Pulmonary artery endothelial cell (primary cell): ENCODE measurements at regions not wholly inside any gene's neighbourhood (a gene's known extent, or its start where the extent isn't known, plus 50 kb on each side); places are given as distances from the start of the nearest gene placed in this dataset.
"Not testable (repeated sequence)": the region's sequence is repeated elsewhere in the genome, so short reads cannot be mapped to it uniquely, and the experiment has no call there.

Experiments used
- DNase-seq: peaks from one replicate; pipeline ENCODE4 v3.0.0-alpha.2; 2011; ENCODE audit warnings: low read depth, low spot score

GRCh38 chr2:87349006-87349405, 327.4 kb upstream of the PLGLB1 start:
- not testable (repeated sequence) for DNase-seq

DNA sequence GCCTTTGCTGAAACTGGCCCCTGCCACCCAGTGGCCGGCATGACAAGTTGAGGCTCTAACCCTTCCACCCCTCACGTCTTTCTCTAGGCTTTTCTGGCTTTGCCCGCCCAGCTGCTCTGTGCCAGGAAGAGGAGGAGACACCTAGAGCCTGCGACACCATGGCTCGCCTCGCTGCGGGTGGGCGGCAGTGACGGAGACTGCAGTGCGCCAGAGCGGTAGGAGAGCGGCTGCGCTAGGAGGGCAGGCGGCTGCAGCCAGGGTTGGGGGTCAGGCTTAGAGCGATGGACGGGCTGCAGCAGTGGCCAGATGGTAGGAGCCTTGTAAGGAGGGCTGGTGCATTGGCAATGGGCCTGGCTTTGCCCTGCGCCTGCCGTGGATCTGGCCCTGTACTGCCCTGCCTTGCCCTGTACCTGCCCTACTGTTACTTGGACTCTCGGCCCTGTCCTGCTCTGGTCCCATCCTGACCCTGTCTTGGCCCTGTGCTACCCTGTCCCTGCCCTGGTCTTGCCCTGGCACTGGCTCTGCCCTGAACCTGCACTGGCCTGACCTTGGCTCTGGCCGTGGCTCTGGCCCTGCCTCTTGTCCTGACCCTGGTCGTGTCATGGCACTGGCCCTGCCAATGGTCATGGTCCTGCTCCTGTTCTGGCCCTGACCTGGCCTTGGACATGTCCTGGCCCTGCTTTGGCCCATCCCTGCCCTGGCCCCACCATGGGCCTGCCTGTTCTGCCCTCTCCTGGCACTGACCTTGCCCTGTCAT, 330.7 kb upstream of the PLGLB1 start:
- DNase-seq: not testable (repeated sequence)

DNA sequence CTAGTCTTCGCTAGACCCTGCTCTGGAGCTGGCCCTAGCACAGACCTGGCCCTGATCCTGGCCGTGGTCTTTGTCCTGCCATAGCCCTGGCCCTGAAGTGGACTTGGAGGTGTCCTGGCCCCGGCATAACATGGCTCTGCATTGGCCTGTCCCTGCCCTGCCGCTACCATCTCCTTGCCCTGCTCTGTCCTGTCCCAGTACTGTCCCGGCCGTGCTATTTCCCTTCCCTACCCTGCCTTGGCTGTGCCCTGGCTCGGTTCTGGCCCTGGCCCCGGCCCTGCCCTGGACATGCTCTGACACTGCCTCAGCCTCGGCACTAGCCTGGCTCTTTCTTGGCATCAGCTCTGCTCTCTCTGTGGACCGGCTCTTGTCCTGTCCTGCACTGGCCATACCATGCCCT, 331.8 kb upstream of the PLGLB1 start:
- not testable (repeated sequence) for DNase-seq

- DNase-seq: not testable (repeated sequence)
These were observed 332.5 kb upstream of the PLGLB1 start for GRCh38 chr2:87354102-87354501.

DNA sequence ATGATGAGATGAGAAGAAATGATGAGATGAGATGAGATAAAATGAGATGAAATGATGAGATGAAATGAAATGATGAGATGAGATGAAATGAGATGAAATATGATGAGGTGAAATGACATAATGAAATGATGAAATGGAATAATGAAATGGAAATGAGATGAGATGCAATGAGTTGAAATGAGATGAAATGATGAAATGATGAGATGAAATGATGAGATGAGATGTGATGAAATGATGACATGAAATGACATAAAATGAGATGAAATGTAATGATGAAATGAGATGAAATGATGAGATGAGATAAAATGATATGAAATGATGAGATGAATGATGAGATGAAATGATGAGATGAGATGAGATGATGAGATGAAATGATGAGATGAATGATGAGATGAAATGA, 338.6 kb upstream of the PLGLB1 start:
- DNase-seq: not testable (repeated sequence)

DNA sequence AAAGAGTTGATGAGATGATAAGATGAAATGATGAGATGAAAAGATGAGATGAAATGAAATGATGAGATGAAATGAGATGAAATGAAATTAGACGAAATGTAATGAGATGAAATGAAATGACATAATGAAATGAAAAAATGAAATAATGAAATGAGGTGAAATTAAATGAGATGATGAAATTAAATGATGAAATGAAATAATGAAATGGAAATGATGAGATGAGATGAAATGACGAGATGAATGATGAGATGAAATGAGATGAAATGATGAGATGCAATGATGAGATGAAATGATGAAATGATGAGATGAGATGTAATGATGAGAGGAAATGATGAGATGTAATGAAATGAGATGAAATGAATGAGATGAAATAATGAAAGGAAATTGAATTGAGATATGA, 339.3 kb upstream of the PLGLB1 start:
- DNase-seq: not testable (repeated sequence)

DNA sequence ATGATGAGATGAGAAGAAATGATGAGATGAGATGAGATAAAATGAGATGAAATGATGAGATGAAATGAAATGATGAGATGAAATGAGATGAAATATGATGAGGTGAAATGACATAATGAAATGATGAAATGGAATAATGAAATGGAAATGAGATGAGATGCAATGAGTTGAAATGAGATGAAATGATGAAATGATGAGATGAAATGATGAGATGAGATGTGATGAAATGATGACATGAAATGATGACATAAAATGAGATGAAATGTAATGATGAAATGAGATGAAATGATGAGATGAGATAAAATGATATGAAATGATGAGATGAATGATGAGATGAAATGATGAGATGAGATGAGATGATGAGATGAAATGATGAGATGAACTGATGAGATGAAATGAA, 340.2 kb upstream of the PLGLB1 start:
- not testable (repeated sequence) for DNase-seq

- not testable (repeated sequence) for DNase-seq
These were observed 342.7 kb upstream of the PLGLB1 start for GRCh38 chr2:87364379-87364778.

DNA sequence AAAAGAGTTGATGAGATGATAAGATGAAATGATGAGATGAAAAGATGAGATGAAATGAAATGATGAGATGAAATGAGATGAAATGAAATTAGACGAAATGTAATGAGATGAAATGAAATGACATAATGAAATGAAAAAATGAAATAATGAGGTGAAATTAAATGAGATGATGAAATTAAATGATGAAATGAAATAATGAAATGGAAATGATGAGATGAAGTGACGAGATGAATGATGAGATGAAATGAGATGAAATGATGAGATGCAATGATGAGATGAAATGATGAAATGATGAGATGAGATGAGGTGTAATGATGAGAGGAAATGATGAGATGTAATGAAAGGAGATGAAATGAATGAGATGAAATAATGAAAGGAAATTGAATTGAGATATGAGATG, 343.4 kb upstream of the PLGLB1 start:
- not testable (repeated sequence) for DNase-seq

- DNase-seq: not testable (repeated sequence)
These were observed 361.8 kb upstream of the PLGLB2 start for GRCh38 chr2:87386063-87386560.

DNA sequence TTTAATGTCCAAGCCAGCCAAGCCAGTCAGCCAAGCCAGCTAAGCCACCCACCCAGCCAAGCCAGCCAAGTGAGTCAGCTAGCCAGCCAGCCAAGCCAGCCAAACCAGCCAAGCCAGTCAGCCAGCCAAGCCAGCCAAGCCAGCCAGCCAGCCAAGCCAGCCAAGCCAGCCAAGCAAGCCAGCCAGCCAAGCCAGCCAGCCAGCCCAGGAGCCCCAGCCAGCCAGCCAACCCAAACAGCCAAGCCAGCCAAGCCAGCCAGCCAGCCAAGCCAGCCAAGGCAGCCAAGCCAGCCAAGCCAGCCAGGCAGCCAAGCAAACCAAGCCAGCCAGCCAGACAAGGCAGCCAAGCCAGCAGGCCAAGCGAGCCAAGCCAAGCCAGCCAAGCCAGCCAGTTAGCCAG, 352.1 kb upstream of the PLGLB2 start:
- not testable (repeated sequence) for DNase-seq

DNA sequence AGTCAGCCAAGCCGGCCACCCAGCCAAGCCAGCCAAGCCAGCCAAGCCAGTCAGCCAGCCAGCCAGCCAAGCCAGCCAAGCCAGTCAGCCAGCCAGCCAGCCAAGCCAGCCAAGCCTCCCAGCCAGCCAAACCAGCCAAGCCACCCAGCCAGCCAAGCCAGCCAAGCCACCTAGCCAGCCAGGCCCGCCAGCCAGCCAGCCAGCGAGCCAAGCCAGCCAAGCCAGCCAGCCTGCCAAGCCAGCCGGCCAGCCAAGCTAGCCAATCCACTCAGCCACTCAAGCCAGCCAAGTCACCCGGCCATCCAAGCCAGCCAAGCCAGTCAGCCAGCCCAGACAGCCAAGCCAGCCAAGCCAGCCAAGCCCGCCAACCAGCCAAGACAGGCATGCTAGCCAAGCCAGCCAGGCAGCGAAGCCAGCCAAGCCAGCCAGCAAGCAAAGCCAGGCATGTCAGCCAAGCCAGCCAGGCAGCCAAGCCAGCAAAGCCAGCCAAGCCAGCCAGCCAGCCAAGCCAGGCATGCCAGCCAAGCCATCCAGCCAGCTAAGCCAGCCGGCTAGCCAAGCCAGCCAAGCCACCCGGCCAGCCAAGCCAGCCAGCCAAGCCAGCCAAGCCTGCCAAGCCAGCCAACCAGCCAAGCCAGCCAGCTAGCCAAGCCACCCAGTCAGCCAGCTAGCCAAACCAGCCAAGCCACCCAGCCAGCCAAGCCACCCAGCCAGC, 351.2 kb upstream of the PLGLB2 start:
- DNase-seq: not testable (repeated sequence)

GRCh38 chr2:87397276-87398065, 350.4 kb upstream of the PLGLB2 start:
- not testable (repeated sequence) for DNase-seq

- not testable (repeated sequence) for DNase-seq
These were observed 349.2 kb upstream of the PLGLB2 start for GRCh38 chr2:87398567-87399305.

GRCh38 chr2:87401726-87402345, 346.1 kb upstream of the PLGLB2 start:
- no peak for DNase-seq

GRCh38 chr2:87403893-87404175, 344.1 kb upstream of the PLGLB2 start:
- no peak for DNase-seq

DNA sequence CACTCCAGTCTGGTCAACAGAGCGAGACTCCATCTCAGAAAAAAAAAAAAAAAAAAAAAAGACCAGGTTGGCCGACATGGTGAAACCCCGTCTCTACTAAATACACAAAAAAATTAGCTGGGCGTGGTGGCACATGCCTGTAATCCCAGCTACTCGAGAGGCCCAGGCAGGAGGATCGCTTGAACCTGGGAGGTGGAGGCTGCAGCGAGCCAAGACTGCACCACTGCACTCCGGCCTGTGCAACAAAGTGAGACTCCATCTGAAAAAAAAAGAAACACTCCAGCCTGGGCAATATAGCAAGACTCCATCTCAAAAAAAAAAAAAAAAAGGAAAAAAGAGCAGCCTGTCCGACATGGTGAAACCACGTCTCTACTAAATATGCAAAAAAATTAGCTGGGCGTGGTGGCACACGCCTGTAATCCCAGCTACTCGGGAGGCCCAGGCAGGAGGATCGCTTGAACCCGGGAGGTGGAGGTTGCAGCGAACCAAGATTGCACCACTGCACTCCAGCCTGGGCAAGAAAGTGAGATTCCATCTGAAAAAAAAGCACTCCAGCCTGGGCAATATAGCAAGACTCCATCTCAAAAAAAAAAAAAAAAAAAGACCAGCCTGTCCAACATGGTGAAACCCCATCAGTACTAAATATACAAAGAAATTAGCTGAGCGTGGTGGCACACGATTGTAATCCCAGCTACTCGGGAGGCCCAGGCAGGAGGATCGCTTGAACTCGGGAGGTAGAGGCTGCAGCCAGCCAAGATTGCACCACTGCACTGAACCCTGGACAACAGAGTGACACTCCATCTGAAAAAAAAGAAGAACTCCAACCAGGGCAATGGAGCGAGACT, 343.3 kb upstream of the PLGLB2 start:
- DNase-seq: not testable (repeated sequence)

DNA sequence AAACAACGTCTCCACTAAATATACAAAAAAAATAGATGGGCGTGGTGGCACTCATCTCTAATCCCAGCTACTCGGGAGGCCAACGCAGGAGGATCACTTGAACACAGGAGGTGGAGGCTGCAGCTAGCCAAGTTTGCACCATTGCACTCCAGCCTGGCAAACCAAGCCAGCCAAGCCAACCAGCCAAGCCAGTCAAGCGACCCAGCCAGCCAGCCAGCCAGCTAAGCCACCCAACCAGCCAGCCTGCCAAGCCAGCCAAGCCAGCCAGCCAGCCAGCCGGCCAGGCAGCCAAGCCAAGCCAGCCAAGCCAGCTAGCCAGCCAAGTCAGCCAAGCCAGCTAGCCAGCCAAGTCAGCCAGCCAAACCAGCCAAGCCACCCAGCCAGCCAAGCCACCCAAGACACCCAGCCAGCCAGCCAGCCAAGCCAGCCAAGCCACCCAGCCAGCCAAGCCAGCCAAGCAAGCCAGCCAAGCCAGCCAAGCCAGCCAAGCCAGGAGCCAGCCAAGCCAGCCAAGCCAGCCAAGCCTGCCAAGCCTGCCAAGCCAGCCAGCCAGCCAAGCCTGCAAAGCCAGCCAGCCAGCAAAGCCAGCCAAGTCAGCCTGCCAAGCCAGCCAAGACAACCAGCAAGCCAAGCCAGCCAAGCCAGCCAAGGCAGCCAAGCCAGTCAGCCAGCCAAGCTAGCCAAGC, 342.2 kb upstream of the PLGLB2 start:
- DNase-seq: not testable (repeated sequence)
